Retinal pigment epithelial cell (primary cell): ENCODE measurements at regions not wholly inside any gene's neighbourhood (a gene's known extent, or its start where the extent isn't known, plus 50 kb on each side); places are given as distances from the start of the nearest gene placed in this dataset.

Experiments used
- DNase-seq: peaks from one replicate; pipeline ENCODE4 v3.0.0-alpha.2; 2010; ENCODE audit warnings: low read depth
- H3K4me3 ChIP-seq: 2 replicates; pipeline ENCODE4 v1.5.1; 2011; ENCODE audit warnings: mild to moderate bottlenecking, low read length, control low read depth, moderate library complexity
- CTCF ChIP-seq: conservative IDR thresholded peaks from 2 replicates; pipeline ENCODE4 v1.5.1; 2011; ENCODE audit warnings: low read depth, low read length, control low read depth, inconsistent platforms

- TF ChIP-seq CTCF = no peak
- no peak for DNase-seq
- H3K4me3 ChIP-seq = no peak overlapping the region
These were observed 130.0 kb upstream of the STX18 start for GRCh38 chr4:4671774-4672349.

- H3K4me3 ChIP-seq = no peak overlapping the region
- no peak for TF ChIP-seq CTCF
- no peak for DNase-seq
These were observed 129.0 kb upstream of the STX18 start for GRCh38 chr4:4670869-4671268.

GRCh38 chr4:4668355-4669210 lies 126.7 kb upstream of the STX18 start:
- H3K4me3 ChIP-seq = no peak overlapping the region
- DNase-seq = no peak
- no peak for TF ChIP-seq CTCF

GRCh38 chr4:4667622-4668081 lies 125.8 kb upstream of the STX18 start:
- no peak for TF ChIP-seq CTCF
- no peak overlapping the region for H3K4me3 ChIP-seq
- DNase-seq = no peak

- H3K4me3 ChIP-seq = no peak overlapping the region
- no peak for TF ChIP-seq CTCF
- DNase-seq = no peak
These were observed 125.1 kb upstream of the STX18 start for GRCh38 chr4:4666693-4667621.

GRCh38 chr4:4666187-4666586 lies 124.3 kb upstream of the STX18 start:
- no peak for DNase-seq
- H3K4me3 ChIP-seq = no peak overlapping the region
- no peak for TF ChIP-seq CTCF
